ENCODE measurements at regions not wholly inside any gene's neighbourhood (a gene's known extent, or its start where the extent isn't known, plus 50 kb on each side); places are given as distances from the start of the nearest gene placed in this dataset.

- Histone ChIP-seq H3K4me2 (ENCODE audit: control insufficient read depth, insufficient read depth) (no peak overlapping the region), H3K9me3 (replicated peaks; ENCODE audit: control insufficient read depth, insufficient read depth, low read length) (no peaks in the 10 kb centered on the region), H3K9ac (ENCODE audit: control insufficient read depth, insufficient read depth, low read length) (no peak overlapping the region), H3K27ac (ENCODE audit: control insufficient read depth, insufficient read depth) (no peak overlapping the region), H3K79me2 (ENCODE audit: control insufficient read depth, insufficient read depth, low read length) (no peaks in the 10 kb centered on the region), H3K36me3 (ENCODE audit: control insufficient read depth in 2 of 2, insufficient read depth in 2 of 2, low read length in 1 of 2) (no peaks in the 10 kb centered on the region), H2AFZ (ENCODE audit: control insufficient read depth, low read depth, low read length) (no peak overlapping the region), H4K20me1 (ENCODE audit: control insufficient read depth, insufficient read depth) (no peaks in the 10 kb centered on the region), H3K4me1 (ENCODE audit: control insufficient read depth, insufficient read depth, low read length) (no peaks in the 10 kb centered on the region), H3K27me3 (replicated peaks in 1 of 2; ENCODE audit: control insufficient read depth in 2 of 2, insufficient read depth in 2 of 2, low read length in 1 of 2) (no peaks in the 10 kb centered on the region; a peak in 1 of 4 replicates), H3K4me3 (no peak overlapping the region)
- TF ChIP-seq CHD2 (IDR thresholded peaks at IDR 0.05; ENCODE audit: borderline replicate concordance, low read depth, low read length) (no peak), ZNF24 (IDR thresholded peaks at IDR 0.05) (no peak), RFX5 (IDR thresholded peaks at IDR 0.05; ENCODE audit: low read depth, low read length) (no peak), CHD4 (IDR thresholded peaks at IDR 0.05) (no peak), SUPT20H (IDR thresholded peaks at IDR 0.05; ENCODE audit: borderline replicate concordance, control insufficient read depth, low read depth, low read length) (no peak), CREB1 (IDR thresholded peaks at IDR 0.05; ENCODE audit: low read depth) (no peak), SMAD1 (IDR thresholded peaks at IDR 0.05; ENCODE audit: low read depth, partially characterized antibody) (no peak), E2F4 (IDR thresholded peaks at IDR 0.05; ENCODE audit: low read depth, low read length) (no peak), SREBF2 (IDR thresholded peaks at IDR 0.05; ENCODE audit: low read length) (no peak), MEF2B (IDR thresholded peaks at IDR 0.05; ENCODE audit: partially characterized antibody, poor library complexity, severe bottlenecking) (no peak), USF1 (IDR thresholded peaks at IDR 0.05; ENCODE audit: borderline replicate concordance, extremely low read length, insufficient read depth, low read depth, low read length) (no peak), EP300 (IDR thresholded peaks at IDR 0.05; ENCODE audit: borderline replicate concordance in 1 of 2, control insufficient read depth in 1 of 2, low read depth in 2 of 2, low read length in 2 of 2) (no peak)
- RAD21 ChIA-PET (ENCODE audit: unreplicated experiment): no interaction called here
- CTCF ChIA-PET: no interaction called here
- no TSS peak for BruUV-seq (replicated peaks)
- in situ Hi-C loops (cut with MboI): no loop called here
- no peak for ATAC-seq
- intact Hi-C loops (cut with micrococcal nuclease; ENCODE audit: unreplicated experiment): no loop called here
- POLR2A ChIA-PET: no interaction called here
- FAIRE-seq: no peak
- SMC1A ChIA-PET (ENCODE audit: uncharacterized antibody, unreplicated experiment): interaction anchor here (1.4 kb wide), 1 partner anchor 9 kb away, joined by 7 read pairs; no protein-coding TSS in a partner anchor
- no peak for DNase-seq (ENCODE audit: low read depth, low spot score)
These were observed 100.7 kb upstream of the RASGEF1B start for GRCh38 chr4:81572402-81572801.

Measured in GM12878 (cell line).